WTC11 (cell line): ENCODE measurements at regions not wholly inside any gene's neighbourhood (a gene's known extent, or its start where the extent isn't known, plus 50 kb on each side); places are given as distances from the start of the nearest gene placed in this dataset.

Experiments used
- ATAC-seq: fragments of 200-7000 bp; cut with Tn5 transposase; 2 replicates; pipeline ENCODE4 v1.10.0; 2021; ENCODE audit warnings: mild to moderate bottlenecking, moderate library complexity
- CTCF ChIA-PET: fragments of 300-600 bp; sonication (Branson Sonifier 250); formaldehyde crosslinking; loops from one replicate; lab custom pipeline; 2021; ENCODE audit warnings: antibody characterized with exemption; lab: Charles Lee
- POLR2A ChIA-PET: fragments of 350-600 bp; sonication (Branson Sonifier 250); formaldehyde crosslinking; loops from one replicate; lab custom pipeline; 2021; ENCODE audit warnings: antibody characterized with exemption; lab: Charles Lee
- DNase-seq: peaks from one replicate; pipeline ENCODE4 v3.0.0; 2021; ENCODE audit warnings: low spot score
- H3K27ac Mint-ChIP-seq: 2 replicates; pipeline ENCODE4 v1.8.0; 2021; ENCODE audit warnings: mixed read lengths
- H3K27me3 Mint-ChIP-seq: 2 replicates; pipeline ENCODE4 v1.8.0; 2021; ENCODE audit warnings: low read depth, mild to moderate bottlenecking, moderate library complexity, mixed read lengths
- H3K36me3 Mint-ChIP-seq: 2 replicates; pipeline ENCODE4 v1.8.0; 2021; ENCODE audit warnings: mixed read lengths
- H3K4me1 Mint-ChIP-seq: 2 replicates; pipeline ENCODE4 v1.8.0; 2022; ENCODE audit warnings: mixed read lengths
- H3K4me3 Mint-ChIP-seq: 2 replicates; pipeline ENCODE4 v1.8.0; 2021; ENCODE audit warnings: mild to moderate bottlenecking, moderate library complexity, mixed read lengths
- H3K9me3 Mint-ChIP-seq: 2 replicates; pipeline ENCODE4 v1.8.0; 2021; ENCODE audit warnings: mixed read lengths
- AFF4 ChIP-seq: sonication (generic); formaldehyde crosslinking; IDR thresholded peaks from 2 replicates; pipeline ENCODE4 v1.8.1; 2023; ENCODE audit warnings: mild to moderate bottlenecking, missing genetic modification reagents, borderline replicate concordance
- CBFB ChIP-seq: sonication (generic); formaldehyde crosslinking; IDR thresholded peaks from 2 replicates; pipeline ENCODE4 v1.8.1; 2022; ENCODE audit warnings: mild to moderate bottlenecking, low read depth, missing genetic modification reagents
- CDX4 ChIP-seq: fragments of 250-450 bp; sonication (Bioruptor Pico); IDR thresholded peaks from 2 replicates; pipeline ENCODE4 v1.9.0; 2021; ENCODE audit warnings: moderate library complexity, mild to moderate bottlenecking, inconsistent platforms, borderline replicate concordance
- ERG ChIP-seq: fragments of 250-450 bp; sonication (Bioruptor Pico); IDR thresholded peaks from 2 replicates; pipeline ENCODE4 v1.8.0; 2021; ENCODE audit warnings: mild to moderate bottlenecking
- ETV6 ChIP-seq: sonication (generic); formaldehyde crosslinking; IDR thresholded peaks from 2 replicates; pipeline ENCODE4 v1.8.1; 2022; ENCODE audit warnings: mild to moderate bottlenecking, missing genetic modification reagents
- FOXK1 ChIP-seq: sonication (generic); formaldehyde crosslinking; IDR thresholded peaks from 2 replicates; pipeline ENCODE4 v1.8.0; 2022; ENCODE audit warnings: mild to moderate bottlenecking, moderate library complexity, missing genetic modification reagents
- FOXP4 ChIP-seq: sonication (generic); formaldehyde crosslinking; IDR thresholded peaks from 2 replicates; pipeline ENCODE4 v1.8.0; 2022; ENCODE audit warnings: mild to moderate bottlenecking, missing genetic modification reagents
- GRHL2 ChIP-seq: fragments of 250-450 bp; sonication (Bioruptor Pico); IDR thresholded peaks from 2 replicates; pipeline ENCODE4 v1.8.0; 2022; ENCODE audit warnings: mild to moderate bottlenecking, moderate library complexity; ENCODE audit not compliant: insufficient replicate concordance, severe bottlenecking
- HMGXB4 ChIP-seq: sonication (generic); formaldehyde crosslinking; IDR thresholded peaks from 2 replicates; pipeline ENCODE4 v1.8.1; 2023; ENCODE audit warnings: mild to moderate bottlenecking, moderate library complexity, missing genetic modification reagents
- MAX ChIP-seq: sonication (generic); formaldehyde crosslinking; IDR thresholded peaks from 2 replicates; pipeline ENCODE4 v1.8.0; 2022; ENCODE audit warnings: mild to moderate bottlenecking, missing genetic modification reagents
- MLX ChIP-seq: sonication (generic); formaldehyde crosslinking; IDR thresholded peaks from 2 replicates; pipeline ENCODE4 v1.8.1; 2023; ENCODE audit warnings: mild to moderate bottlenecking, missing genetic modification reagents, moderate library complexity
- MYBL2 ChIP-seq: sonication (generic); formaldehyde crosslinking; IDR thresholded peaks from 2 replicates; pipeline ENCODE4 v1.8.1; 2023; ENCODE audit warnings: mild to moderate bottlenecking, moderate library complexity, missing genetic modification reagents
- SOX15 ChIP-seq: fragments of 250-450 bp; sonication (Bioruptor Pico); IDR thresholded peaks from 2 replicates; pipeline ENCODE4 v1.9.0; 2021; ENCODE audit warnings: mild to moderate bottlenecking
- TEAD1 ChIP-seq: sonication (generic); formaldehyde crosslinking; IDR thresholded peaks from 2 replicates; pipeline ENCODE4 v1.8.0; 2022; ENCODE audit warnings: mild to moderate bottlenecking, missing genetic modification reagents
- TP53 ChIP-seq: sonication (generic); formaldehyde crosslinking; IDR thresholded peaks from 2 replicates; pipeline ENCODE4 v1.8.1; 2023; ENCODE audit warnings: mild to moderate bottlenecking, missing genetic modification reagents
- ZBTB43 ChIP-seq: sonication (generic); formaldehyde crosslinking; IDR thresholded peaks from 2 replicates; pipeline ENCODE4 v1.8.1; 2023; ENCODE audit warnings: mild to moderate bottlenecking, missing genetic modification reagents
- ZMAT4 ChIP-seq: fragments of 250-450 bp; sonication (Bioruptor Pico); IDR thresholded peaks from 2 replicates; pipeline ENCODE4 v1.9.0; 2021; ENCODE audit warnings: mild to moderate bottlenecking

- TF ChIP-seq MAX (CRISPR knock-in tag) (no peak), MYBL2 (CRISPR knock-in tag) (no peak), GRHL2 (CRISPR knock-in tag) (no peak), TP53 (CRISPR knock-in tag) (no peak), ETV6 (CRISPR knock-in tag) (no peak), CDX4 (CRISPR knock-in tag) (no peak), ZBTB43 (CRISPR knock-in tag) (no peak)
Measured at GRCh38 chr4:181592221-181592745, 650.9 kb upstream of the TENM3 start (continued).

- H3K36me3 Mint-ChIP-seq = no peaks in the 10 kb centered on the region
- H3K4me3 Mint-ChIP-seq = no peak overlapping the region
- ChIA-PET POLR2A (no interaction called here), CTCF (no interaction called here)
- H3K27ac Mint-ChIP-seq = no peak overlapping the region
- 0 out of 2 replicates have a peak, but pooled peaks cover 3% of the 10 kb centered on the region for H3K4me1 Mint-ChIP-seq
- DNase-seq (no peak), ATAC-seq (no peak)
- TF ChIP-seq MAX (CRISPR knock-in tag) = no peak
- no peak for TF ChIP-seq ERG
- no peak for TF ChIP-seq ETV6 (CRISPR knock-in tag)
- TF ChIP-seq HMGXB4 (CRISPR knock-in tag) = no peak
- no peak for TF ChIP-seq TEAD1 (CRISPR knock-in tag)
- no peak for TF ChIP-seq ZMAT4
- TF ChIP-seq AFF4 (CRISPR knock-in tag) = no peak
- TF ChIP-seq MLX = no peak
- no peak for TF ChIP-seq FOXK1 (CRISPR knock-in tag)
- TF ChIP-seq CBFB = no peak
- TF ChIP-seq FOXP4 (CRISPR knock-in tag) = no peak
- no peak for TF ChIP-seq SOX15 (CRISPR knock-in tag)
- TF ChIP-seq, all 79 proteins: peak for 0
- Mint-ChIP-seq H3K27me3 (no peaks in the 10 kb centered on the region), H3K9me3 (peaks cover 4% of the 10 kb centered on the region; the same call in 1 of the 2 replicates)
Measured at GRCh38 chr4:181593703-181594102, 649.5 kb upstream of the TENM3 start.
